RWPE1 (cell line): ENCODE measurements at regions not wholly inside any gene's neighbourhood (a gene's known extent, or its start where the extent isn't known, plus 50 kb on each side); places are given as distances from the start of the nearest gene placed in this dataset.

Experiments used
- CTCF ChIA-PET: fragments of 350-600 bp; sonication (Branson Sonifier 250); formaldehyde crosslinking; extraction: SDS; loops from one replicate; lab custom pipeline; 2021; lab: Yijun Ruan, JAX
- POLR2A ChIA-PET: fragments of 400-600 bp; formaldehyde crosslinking; extraction: SDS; loops from one replicate; lab custom pipeline; 2020; ENCODE audit warnings: antibody characterized with exemption; ENCODE audit not compliant: low non-redundant PET; lab: Yijun Ruan, JAX
- DNase-seq: peaks from one replicate; pipeline ENCODE4 v3.0.0; 2012; ENCODE audit warnings: low spot score
- H3K27ac ChIP-seq: fragments of 450-650 bp; 2 replicates; pipeline ENCODE4 v1.5.1; 2017
- CTCF ChIP-seq: fragments of 450-650 bp; conservative IDR thresholded peaks from 2 replicates; pipeline ENCODE4 v1.5.1; 2017; ENCODE audit warnings: low read depth, mild to moderate bottlenecking

GRCh38 chr9:119793218-119793617, 424.0 kb upstream of the BRINP1 start:
- ChIA-PET POLR2A (no interaction called here), CTCF (no interaction called here)
- H3K27ac ChIP-seq, result no peak overlapping the region
- DNase-seq, result no peak
- TF ChIP-seq CTCF, result no peak

GRCh38 chr9:119792242-119792641, 423.0 kb upstream of the BRINP1 start:
- POLR2A ChIA-PET, result no interaction called here
- no peak for TF ChIP-seq CTCF
- H3K27ac ChIP-seq, result no peak overlapping the region
- DNase-seq, result no peak
- CTCF ChIA-PET, result interaction anchor here (0.6 kb wide), 1 partner anchor 1622 kb away, joined by 3 read pairs; no protein-coding TSS in a partner anchor

GRCh38 chr9:119789987-119790386, 420.8 kb upstream of the BRINP1 start:
- DNase-seq, result no peak
- CTCF ChIA-PET, result no interaction called here
- POLR2A ChIA-PET, result no interaction called here
- no peak for TF ChIP-seq CTCF
- no peak overlapping the region for H3K27ac ChIP-seq

- no peak overlapping the region for H3K27ac ChIP-seq
- no peak for TF ChIP-seq CTCF
- DNase-seq, result no peak
- ChIA-PET CTCF (no interaction called here), POLR2A (no interaction called here)
Measured at GRCh38 chr9:119788921-119789320, 419.7 kb upstream of the BRINP1 start.

- H3K27ac ChIP-seq, result no peak overlapping the region
- DNase-seq, result no peak
- ChIA-PET CTCF (no interaction called here), POLR2A (no interaction called here)
- TF ChIP-seq CTCF, result no peak
Measured at GRCh38 chr9:119781886-119782285, 412.7 kb upstream of the BRINP1 start.

- H3K27ac ChIP-seq, result no peak overlapping the region
- POLR2A ChIA-PET, result no interaction called here
- TF ChIP-seq CTCF, result no peak
- CTCF ChIA-PET, result no interaction called here
- DNase-seq, result no peak
Measured at GRCh38 chr9:119775410-119775809, 406.2 kb upstream of the BRINP1 start.

GRCh38 chr9:119773823-119774222, 404.6 kb upstream of the BRINP1 start:
- no peak for DNase-seq
- CTCF ChIA-PET, result no interaction called here
- POLR2A ChIA-PET, result no interaction called here
- no peak overlapping the region for H3K27ac ChIP-seq
- TF ChIP-seq CTCF, result no peak
